ENCODE measurements at regions not wholly inside any gene's neighbourhood (a gene's known extent, or its start where the extent isn't known, plus 50 kb on each side); places are given as distances from the start of the nearest gene placed in this dataset.
A peak's percentile ranks its signal among the peaks of the same experiment; 100 is the strongest.

DNA sequence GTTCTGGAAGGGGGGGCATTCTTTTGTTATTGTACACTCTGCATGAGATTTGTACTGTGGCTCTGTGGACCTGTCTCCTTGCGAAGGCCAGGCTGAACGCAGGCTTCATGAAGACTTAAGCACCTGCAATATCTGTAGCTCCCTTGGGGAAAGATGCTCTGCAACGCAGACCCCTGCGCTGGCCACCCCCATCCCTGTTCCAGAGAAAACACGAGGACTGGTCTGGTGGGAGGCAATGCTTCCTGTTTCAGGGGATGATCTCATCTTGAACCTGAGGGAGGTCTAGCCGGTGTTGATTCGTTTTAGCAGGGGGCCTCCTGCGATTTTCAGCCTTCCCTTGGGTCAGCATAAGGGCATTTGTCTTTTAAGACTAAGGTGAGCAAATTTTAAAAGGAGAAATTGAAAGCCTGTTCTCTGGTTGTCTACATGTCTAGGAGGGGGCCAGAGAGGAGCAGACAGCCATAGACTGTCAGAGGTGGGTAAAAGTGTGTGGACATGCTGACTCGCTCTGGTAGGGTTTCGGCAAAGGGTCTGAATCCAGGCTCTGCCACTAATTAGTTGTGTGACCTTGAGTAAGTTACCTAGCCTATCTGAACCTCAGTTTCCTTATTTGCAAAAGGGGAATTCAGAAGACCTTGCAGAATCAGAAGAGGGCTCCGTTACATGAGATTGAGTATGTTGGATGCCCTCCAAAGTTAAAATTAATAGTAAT is 80.9 kb upstream of the RASGRF1 start:
- TF ChIP-seq, protein P1, sequence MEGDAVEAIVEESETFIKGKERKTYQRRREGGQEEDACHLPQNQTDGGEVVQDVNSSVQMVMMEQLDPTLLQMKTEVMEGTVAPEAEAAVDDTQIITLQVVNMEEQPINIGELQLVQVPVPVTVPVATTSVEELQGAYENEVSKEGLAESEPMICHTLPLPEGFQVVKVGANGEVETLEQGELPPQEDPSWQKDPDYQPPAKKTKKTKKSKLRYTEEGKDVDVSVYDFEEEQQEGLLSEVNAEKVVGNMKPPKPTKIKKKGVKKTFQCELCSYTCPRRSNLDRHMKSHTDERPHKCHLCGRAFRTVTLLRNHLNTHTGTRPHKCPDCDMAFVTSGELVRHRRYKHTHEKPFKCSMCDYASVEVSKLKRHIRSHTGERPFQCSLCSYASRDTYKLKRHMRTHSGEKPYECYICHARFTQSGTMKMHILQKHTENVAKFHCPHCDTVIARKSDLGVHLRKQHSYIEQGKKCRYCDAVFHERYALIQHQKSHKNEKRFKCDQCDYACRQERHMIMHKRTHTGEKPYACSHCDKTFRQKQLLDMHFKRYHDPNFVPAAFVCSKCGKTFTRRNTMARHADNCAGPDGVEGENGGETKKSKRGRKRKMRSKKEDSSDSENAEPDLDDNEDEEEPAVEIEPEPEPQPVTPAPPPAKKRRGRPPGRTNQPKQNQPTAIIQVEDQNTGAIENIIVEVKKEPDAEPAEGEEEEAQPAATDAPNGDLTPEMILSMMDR (IDR thresholded peaks at IDR 0.05; ENCODE audit: control insufficient read depth, extremely low read depth, insufficient read depth): no peak
- DNase-seq (ENCODE audit: low read depth): no peak

DNA sequence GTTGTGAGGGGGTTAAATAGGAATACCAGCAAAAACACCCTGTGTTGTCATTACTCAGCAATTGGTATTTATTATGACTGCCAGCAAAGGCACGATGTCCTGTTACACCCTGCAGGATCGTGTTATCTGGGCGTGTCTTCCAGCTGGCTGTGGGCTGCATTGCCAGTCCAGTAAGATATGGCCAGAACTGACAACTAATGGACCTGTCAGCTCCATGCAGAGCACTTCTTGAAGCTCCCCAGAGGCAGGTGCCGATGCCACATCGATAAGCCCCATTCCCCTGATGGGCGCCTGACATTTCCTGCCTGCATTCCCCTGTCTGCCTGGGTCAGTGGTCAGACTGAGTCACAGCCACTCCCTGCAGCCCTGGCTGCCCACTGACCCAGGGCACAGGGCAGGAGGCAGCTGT is 79.7 kb upstream of the RASGRF1 start:
- H3K4me3 ChIP-seq (ENCODE audit: low read depth, low read length): no peak overlapping the region
- TF ChIP-seq, protein P1 (IDR thresholded peaks at IDR 0.05; ENCODE audit: control insufficient read depth, extremely low read depth, insufficient read depth): no peak
- DNase-seq (ENCODE audit: low read depth): peak; percentile 23

More for the DNA sequence above, 80.9 kb upstream of the RASGRF1 start:
- H3K4me3 ChIP-seq (ENCODE audit: low read depth, low read length): no peak overlapping the region

DNA sequence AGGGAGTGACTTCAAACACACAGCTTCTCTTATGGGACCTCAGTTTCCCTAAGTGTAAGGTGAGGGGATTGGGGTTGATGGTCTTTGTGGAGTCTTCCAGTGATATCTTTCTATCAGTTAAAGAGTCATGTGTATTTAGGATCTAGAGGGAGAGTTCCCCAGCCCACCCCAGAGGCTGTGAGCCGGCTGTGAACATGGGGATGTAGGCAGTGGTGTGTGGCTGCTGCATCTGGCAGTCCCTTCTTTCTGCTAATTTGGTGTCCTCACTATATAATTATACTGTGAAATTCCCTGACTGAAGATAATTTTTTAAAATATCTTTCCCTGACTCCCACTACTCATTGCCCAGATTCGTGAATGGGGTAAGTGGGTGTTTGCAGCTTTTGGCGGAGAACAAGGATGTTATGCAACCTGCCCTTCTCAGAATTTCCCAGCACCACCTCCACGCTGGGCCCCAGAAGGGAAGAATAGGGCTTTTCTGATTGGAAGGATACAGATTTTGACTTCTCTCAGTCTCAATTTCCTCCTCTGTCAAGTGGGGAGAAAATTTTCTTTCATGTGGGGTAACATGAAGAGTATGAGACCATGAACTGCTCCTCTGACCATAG is 79.0 kb upstream of the RASGRF1 start:
- TF ChIP-seq, protein P1 (IDR thresholded peaks at IDR 0.05; ENCODE audit: control insufficient read depth, extremely low read depth, insufficient read depth): no peak
- no peak overlapping the region for H3K4me3 ChIP-seq (ENCODE audit: low read depth, low read length)
- no peak for DNase-seq (ENCODE audit: low read depth)

DNA sequence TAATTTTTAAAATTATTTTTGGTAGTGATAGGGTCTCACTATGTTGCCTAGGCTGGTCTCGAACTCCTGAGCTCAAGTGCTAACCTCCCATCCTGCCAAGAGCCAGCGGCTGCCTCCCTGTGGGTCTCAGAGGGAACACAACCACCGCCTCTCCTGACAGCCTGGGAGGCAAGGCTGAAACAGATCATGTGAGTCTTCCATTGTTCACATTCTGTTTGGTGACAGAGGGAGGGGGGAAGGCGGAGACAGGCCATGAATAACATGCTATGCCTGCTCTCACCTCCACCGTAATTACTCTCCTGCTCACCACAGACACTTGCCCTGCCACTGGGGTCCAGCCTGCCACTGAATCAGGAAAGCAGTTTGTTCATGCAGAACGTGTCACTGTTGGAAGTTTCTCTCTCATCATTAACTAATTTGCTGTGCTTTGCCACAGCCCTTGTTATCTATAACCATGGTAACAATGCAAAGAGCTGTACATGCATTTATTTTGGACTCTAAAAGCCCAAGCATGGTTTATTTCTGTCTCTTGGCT is 78.4 kb upstream of the RASGRF1 start:
- TF ChIP-seq, protein P1 (IDR thresholded peaks at IDR 0.05; ENCODE audit: control insufficient read depth, extremely low read depth, insufficient read depth): no peak
- DNase-seq (ENCODE audit: low read depth): no peak
- no peak overlapping the region for H3K4me3 ChIP-seq (ENCODE audit: low read depth, low read length)

DNA sequence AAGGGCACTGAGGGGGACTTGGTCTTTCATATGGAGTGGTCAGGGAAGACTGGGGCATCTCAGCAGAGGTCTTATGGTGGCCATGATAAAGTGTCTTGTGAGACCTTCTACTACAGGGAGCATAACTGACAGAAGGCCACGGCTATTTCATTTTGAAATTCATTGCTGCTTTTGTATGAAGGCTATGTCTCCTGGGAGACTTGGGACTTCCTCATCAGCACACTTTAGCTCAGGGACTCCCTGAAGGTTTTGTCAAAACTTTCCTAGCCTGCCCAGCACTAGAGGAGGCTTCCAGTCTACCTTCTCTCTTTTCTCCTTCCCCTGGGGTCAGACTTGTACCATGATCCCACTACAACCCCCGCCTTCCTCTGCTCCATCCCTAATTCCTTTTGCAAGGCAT is 77.2 kb upstream of the RASGRF1 start:
- TF ChIP-seq, protein P1 (IDR thresholded peaks at IDR 0.05; ENCODE audit: control insufficient read depth, extremely low read depth, insufficient read depth): no peak
- no peak for DNase-seq (ENCODE audit: low read depth)
- no peak overlapping the region for H3K4me3 ChIP-seq (ENCODE audit: low read depth, low read length)

DNA sequence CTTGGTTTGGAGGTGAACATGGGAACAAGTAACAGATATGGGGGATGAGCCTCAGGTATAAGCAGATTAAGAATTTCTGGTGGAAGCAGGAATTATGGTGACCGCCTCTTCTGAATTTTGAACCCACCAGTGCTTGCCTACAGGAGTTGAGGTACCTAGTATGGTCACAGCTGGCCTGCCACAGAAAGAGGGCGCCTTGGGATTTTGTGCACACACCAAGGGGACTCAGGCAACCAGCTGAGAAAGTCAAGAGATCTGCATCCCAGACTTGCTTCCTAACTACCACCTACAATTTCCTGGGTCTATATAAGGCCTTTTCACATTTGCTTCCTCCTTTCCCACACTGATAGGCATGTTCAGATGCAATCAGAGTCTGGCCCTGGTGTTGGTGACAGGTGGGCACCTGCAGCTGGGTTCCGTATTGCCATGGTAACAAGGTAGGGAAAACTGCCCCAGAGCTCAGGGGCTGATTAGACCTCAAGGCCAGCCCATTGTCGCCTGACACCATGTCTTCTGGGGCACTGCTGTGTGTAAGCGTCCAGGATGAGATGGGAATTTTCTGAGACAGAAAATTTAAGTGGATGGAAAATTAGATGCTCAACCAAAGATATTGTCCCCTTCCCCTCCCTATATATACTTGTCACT is 75.9 kb upstream of the RASGRF1 start:
- no peak for DNase-seq (ENCODE audit: low read depth)
- TF ChIP-seq, protein P1 (IDR thresholded peaks at IDR 0.05; ENCODE audit: control insufficient read depth, extremely low read depth, insufficient read depth): no peak
- H3K4me3 ChIP-seq (ENCODE audit: low read depth, low read length): no peak overlapping the region

Data from LNCaP clone FGC (cell line).